A549 (cell line): ENCODE measurements at regions not wholly inside any gene's neighbourhood (a gene's known extent, or its start where the extent isn't known, plus 50 kb on each side); places are given as distances from the start of the nearest gene placed in this dataset.
"Not testable (repeated sequence)": the region's sequence is repeated elsewhere in the genome, so short reads cannot be mapped to it uniquely, and the experiment has no call there.

Experiments used
- ATAC-seq, 2 experiments: fragments of 200-7000 bp in 1 of 2; fragments of >200 bp in 1 of 2; cut with Nextera tagmentation in 1 of 2; cut with Tn5 transposase in 1 of 2; 3 replicates each; pipeline versions ENCODE4 v1.8.0 to v1.9.1; 2018 to 2020; ENCODE audit warnings: mild to moderate bottlenecking in 1 of 2, moderate library complexity in 1 of 2
- CTCF ChIA-PET: fragments of 300-600 bp; sonication (Branson Sonifier 250); formaldehyde crosslinking; extraction: SDS; loops from one replicate; lab custom pipeline; 2021; ENCODE audit warnings: antibody characterized with exemption, inconsistent platforms; lab: Yijun Ruan, JAX
- POLR2A ChIA-PET: fragments of 350-600 bp; formaldehyde crosslinking; extraction: SDS; loops from one replicate; lab custom pipeline; 2021; ENCODE audit warnings: antibody characterized with exemption, inconsistent platforms; lab: Yijun Ruan, JAX
- DNase-seq, 2 experiments: peaks; one replicate each; pipeline versions ENCODE4 v3.0.0 to v3.0.0-alpha.2; 2011 to 2016; ENCODE audit warnings: low read depth in 1 of 2, low spot score in 1 of 2
- FAIRE-seq: peaks from 2 replicates; lab custom pipeline; 2011; peaks lifted over from hg19 to GRCh38; lab: Jason Lieb, UNC
- H3K27ac ChIP-seq, 2 experiments: fragments of >200 bp; sonication (Bioruptor Twin); formaldehyde crosslinking; 3 replicates each; pipeline ENCODE4 v1.5.1; 2016 to 2017
- H3K4me1 ChIP-seq: fragments of >200 bp; sonication (Bioruptor Twin); formaldehyde crosslinking; 3 replicates; pipeline ENCODE4 v1.6.1; 2016
- H3K4me2 ChIP-seq: fragments of >200 bp; sonication (Bioruptor Twin); formaldehyde crosslinking; 3 replicates; pipeline ENCODE4 v1.6.1; 2016
- H3K4me3 ChIP-seq: fragments of >200 bp; sonication (Bioruptor Twin); formaldehyde crosslinking; 3 replicates; pipeline ENCODE4 v1.5.1; 2016
- H3K9me3 ChIP-seq: fragments of >200 bp; sonication (Bioruptor Twin); formaldehyde crosslinking; 3 replicates; pipeline ENCODE4 v1.6.1; 2016
- BCL3 ChIP-seq: fragments of >200 bp; sonication (Bioruptor Twin); formaldehyde crosslinking; IDR thresholded peaks from 3 replicates; pipeline ENCODE4 v1.6.1; 2016
- EP300 ChIP-seq, 2 experiments: fragments of >200 bp; sonication (Bioruptor Twin); formaldehyde crosslinking; IDR thresholded peaks; 2 replicates in 1 of 2; 3 replicates in 1 of 2; pipeline ENCODE4 v1.6.1; 2016 to 2017
- FOSB ChIP-seq: fragments of 250-450 bp; sonication (Bioruptor Pico); IDR thresholded peaks from 2 replicates; pipeline ENCODE4 v1.5.0; 2020; ENCODE audit warnings: mild to moderate bottlenecking, moderate library complexity
- HEYL ChIP-seq: fragments of 250-450 bp; sonication (Bioruptor Pico); IDR thresholded peaks from 2 replicates; pipeline ENCODE4 v1.8.0; 2021; ENCODE audit warnings: mild to moderate bottlenecking, moderate library complexity
- HMGXB4 ChIP-seq: fragments of 250-450 bp; sonication (Bioruptor Pico); IDR thresholded peaks from 2 replicates; pipeline ENCODE4 v1.5.0; 2021; ENCODE audit warnings: mild to moderate bottlenecking, moderate library complexity, borderline replicate concordance
- JUN ChIP-seq, 2 experiments: fragments of >200 bp; sonication (Bioruptor Twin); formaldehyde crosslinking; IDR thresholded peaks; 2 replicates in 1 of 2; 3 replicates in 1 of 2; pipeline ENCODE4 v1.6.1; 2016 to 2017
- KDM1A ChIP-seq: fragments of 200-600 bp; sonication (generic); IDR thresholded peaks from 2 replicates; pipeline ENCODE4 v1.6.1; 2016; ENCODE audit warnings: low read depth, mild to moderate bottlenecking
- KDM5A ChIP-seq: fragments of 200-600 bp; sonication (generic); IDR thresholded peaks from 2 replicates; pipeline ENCODE4 v1.6.1; 2016; ENCODE audit warnings: antibody characterized with exemption, mild to moderate bottlenecking
- PBX3 ChIP-seq: IDR thresholded peaks from 2 replicates; pipeline ENCODE4 v1.6.1; 2012
- RCOR1 ChIP-seq: fragments of 150-350 bp; IDR thresholded peaks from 2 replicates; pipeline ENCODE4 v1.6.1; 2014; ENCODE audit warnings: antibody characterized with exemption, low read length, low read depth
- REST ChIP-seq: fragments of 200-600 bp; sonication (generic); IDR thresholded peaks from 2 replicates; pipeline ENCODE4 v1.6.1; 2016; ENCODE audit warnings: antibody characterized with exemption, mild to moderate bottlenecking, moderate library complexity
- TP53 ChIP-seq: fragments of 250-450 bp; sonication (Bioruptor Pico); IDR thresholded peaks from 2 replicates; pipeline ENCODE4 v1.5.0; 2021; ENCODE audit warnings: mild to moderate bottlenecking, moderate library complexity
- USF2 ChIP-seq: fragments of 450-650 bp; IDR thresholded peaks from 2 replicates; pipeline ENCODE4 v1.6.1; 2014; ENCODE audit warnings: antibody characterized with exemption
- ZC3H11A ChIP-seq: fragments of 450-650 bp; IDR thresholded peaks from 2 replicates; pipeline ENCODE4 v1.6.1; 2014; ENCODE audit warnings: antibody characterized with exemption, mild to moderate bottlenecking
- ZFP36 ChIP-seq: fragments of 450-650 bp; IDR thresholded peaks from 2 replicates; pipeline ENCODE4 v1.6.1; 2014; ENCODE audit warnings: borderline replicate concordance; ENCODE audit not compliant: partially characterized antibody
- ZNF302 ChIP-seq: fragments of 250-450 bp; sonication (Bioruptor Pico); IDR thresholded peaks from 2 replicates; pipeline ENCODE4 v1.9.0; 2021; ENCODE audit warnings: inconsistent platforms, mild to moderate bottlenecking, moderate library complexity
- WGBS: methylation state at CpG from one replicate; pipeline ENCODE4 v1.1.6; 2017; ENCODE audit errors: missing lambda C conversion rate; 5-methylcytosine and 5-hydroxymethylcytosine counted together

- FAIRE-seq (no peak), ATAC-seq (no peak), DNase-seq (no peak)
- Histone ChIP-seq H3K4me3 (no peak overlapping the region), H3K4me2 (no peak overlapping the region), H3K9me3 (no peaks in the 10 kb centered on the region), H3K27ac (no peak overlapping the region), H3K4me1 (no peaks in the 10 kb centered on the region)
- 4% methylated on average over 5 of the region's 5 CpGs for WGBS
- TF ChIP-seq HEYL (no peak), EP300 (IDR thresholded peaks at IDR 0.05) (no peak)
- CTCF ChIA-PET = no interaction called here
- POLR2A ChIA-PET = no interaction called here
These were observed 120.3 kb upstream of the TOP1 start for GRCh38 chr20:40908309-40908708.

GRCh38 chr20:40909489-40909888 is 119.1 kb upstream of the TOP1 start:
- ATAC-seq, H3K9me3 ChIP-seq, POLR2A ChIA-PET, H3K27ac ChIP-seq, DNase-seq, H3K4me2 ChIP-seq, H3K4me1 ChIP-seq, H3K4me3 ChIP-seq, FAIRE-seq: not testable (repeated sequence)
- CTCF ChIA-PET = interaction anchor here (0.6 kb wide), 1 partner anchor 1903 kb away, joined by 3 read pairs; no protein-coding TSS in a partner anchor
- WGBS = 60% methylated on average over 15 of the region's 16 CpGs

GRCh38 chr20:40910436-40910835 is 118.2 kb upstream of the TOP1 start:
- H3K9me3 ChIP-seq, CTCF ChIA-PET, POLR2A ChIA-PET, H3K27ac ChIP-seq, ATAC-seq, FAIRE-seq, H3K4me2 ChIP-seq, H3K4me3 ChIP-seq, H3K4me1 ChIP-seq, DNase-seq: not testable (repeated sequence)
- WGBS = 67% methylated on average over 9 of the region's 23 CpGs

- ATAC-seq, POLR2A ChIA-PET: not testable (repeated sequence)
- WGBS = 68% methylated on average over 27 of the region's 27 CpGs
These were observed 117.5 kb upstream of the TOP1 start for GRCh38 chr20:40911152-40911551.

GRCh38 chr20:40913224-40914185 is 115.1 kb upstream of the TOP1 start:
- DNase-seq (no peak), FAIRE-seq (no peak), ATAC-seq (no peak)
- no peaks in the 10 kb centered on the region for H3K9me3 ChIP-seq
- no peak overlapping the region for H3K4me2 ChIP-seq
- POLR2A ChIA-PET = no interaction called here
- CTCF ChIA-PET = no interaction called here
- H3K4me1 ChIP-seq = no peaks in the 10 kb centered on the region
- no peak overlapping the region for H3K4me3 ChIP-seq
- WGBS = 53% methylated on average over 34 of the region's 34 CpGs
- no peak overlapping the region for H3K27ac ChIP-seq
- no peak for TF ChIP-seq JUN (IDR thresholded peaks at IDR 0.05)
- TF ChIP-seq USF2 = no peak
- no peak for TF ChIP-seq HMGXB4 (CRISPR knock-in tag)
- no peak for TF ChIP-seq BCL3
- TF ChIP-seq FOSB (CRISPR knock-in tag) = no peak
- TF ChIP-seq REST = no peak
- no peak for TF ChIP-seq ZC3H11A
- no peak for TF ChIP-seq KDM5A
- no peak for TF ChIP-seq TP53 (CRISPR knock-in tag)
- TF ChIP-seq ZFP36 = no peak
- TF ChIP-seq KDM1A = no peak
- TF ChIP-seq ZNF302 (CRISPR knock-in tag) = no peak
- TF ChIP-seq RCOR1 = no peak
- no peak for TF ChIP-seq PBX3

More at GRCh38 chr20:40911152-40911551, 117.5 kb upstream of the TOP1 start:
- H3K9me3 ChIP-seq, DNase-seq, H3K27ac ChIP-seq, H3K4me2 ChIP-seq, H3K4me1 ChIP-seq, CTCF ChIA-PET, FAIRE-seq, H3K4me3 ChIP-seq: not testable (repeated sequence)
